NCI-H1417 (cell line): ENCODE measurements at regions not wholly inside any gene's neighbourhood (a gene's known extent, or its start where the extent isn't known, plus 50 kb on each side); places are given as distances from the start of the nearest gene placed in this dataset.

Experiments
- DNase-seq, 3 experiments: peaks; one replicate each; lab custom pipeline; 2025; lab: John Stamatoyannopoulos, UW

DNA sequence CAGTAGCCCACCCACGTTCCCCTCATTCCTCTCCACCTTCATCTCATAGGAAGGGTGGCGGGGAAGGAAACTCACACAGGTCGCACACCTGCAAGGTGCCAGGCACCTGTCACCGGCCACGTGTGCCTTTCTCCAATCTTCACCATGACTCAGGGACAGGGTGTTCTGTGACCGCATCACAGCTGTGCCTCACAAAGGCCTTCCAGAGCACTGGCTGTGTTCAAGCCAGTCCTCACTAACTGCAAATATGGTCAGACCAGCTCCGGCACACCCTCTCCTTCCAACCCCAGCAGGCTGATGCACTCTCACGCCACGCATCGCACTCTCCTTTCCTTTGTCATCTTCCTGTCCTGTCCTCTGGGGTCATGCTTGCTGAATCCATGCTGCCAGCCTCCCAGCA lies 415.9 kb downstream of the IRS2 start:
- DNase-seq = no peak

DNA sequence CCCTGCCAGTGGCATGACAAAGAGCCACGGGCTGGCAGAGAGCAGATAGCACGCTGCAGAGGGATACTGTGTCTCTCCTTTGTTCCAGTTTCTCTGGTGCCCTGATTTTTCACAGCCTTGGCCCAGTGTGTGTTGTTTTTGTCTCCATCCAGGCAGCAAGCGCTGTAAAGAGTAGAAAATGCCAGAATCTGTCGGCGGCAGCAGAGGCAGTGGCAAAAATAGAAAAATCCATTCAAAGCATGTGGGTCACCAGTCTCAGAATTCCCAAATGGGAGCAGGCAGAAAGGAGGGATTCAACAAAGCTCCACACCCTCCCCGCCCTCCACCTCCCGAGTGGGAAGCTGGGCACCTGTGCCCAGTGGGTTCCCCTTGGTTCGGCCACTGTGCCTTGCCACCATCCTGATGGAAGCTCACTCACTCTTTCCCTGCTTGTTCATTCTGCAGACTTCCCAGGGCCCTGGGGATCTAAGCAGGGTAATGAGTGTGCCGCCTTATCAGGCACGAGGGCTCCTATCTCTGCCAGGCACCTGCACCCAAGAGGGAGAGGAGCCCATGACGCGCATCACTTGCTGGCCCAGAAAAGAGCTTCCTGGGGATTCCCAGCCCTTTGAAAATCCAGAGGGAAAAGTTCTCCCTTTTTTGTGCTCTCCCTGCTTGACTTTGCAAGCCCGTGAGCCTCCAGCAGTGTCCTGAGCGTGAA lies 416.9 kb downstream of the IRS2 start:
- no peak for DNase-seq

DNA sequence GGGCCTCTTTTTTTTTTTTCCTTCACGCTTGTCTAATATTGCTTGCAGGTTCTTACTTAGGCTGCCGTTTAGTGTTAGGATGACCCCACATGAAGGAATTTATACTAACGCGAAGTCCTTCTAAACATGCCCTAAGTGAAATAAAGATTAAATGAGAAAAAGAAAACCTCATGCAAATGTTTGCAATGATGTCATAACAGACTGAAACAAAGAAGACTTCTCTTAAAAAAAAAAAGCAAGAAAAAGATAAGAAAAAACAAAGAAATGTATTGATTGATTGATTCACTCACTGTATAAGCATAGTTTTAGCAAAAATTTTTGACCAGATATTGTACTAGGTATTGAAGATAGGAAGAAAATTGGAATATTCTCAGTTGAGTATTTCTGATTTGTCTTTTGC lies 418.2 kb downstream of the IRS2 start:
- no peak for DNase-seq

DNA sequence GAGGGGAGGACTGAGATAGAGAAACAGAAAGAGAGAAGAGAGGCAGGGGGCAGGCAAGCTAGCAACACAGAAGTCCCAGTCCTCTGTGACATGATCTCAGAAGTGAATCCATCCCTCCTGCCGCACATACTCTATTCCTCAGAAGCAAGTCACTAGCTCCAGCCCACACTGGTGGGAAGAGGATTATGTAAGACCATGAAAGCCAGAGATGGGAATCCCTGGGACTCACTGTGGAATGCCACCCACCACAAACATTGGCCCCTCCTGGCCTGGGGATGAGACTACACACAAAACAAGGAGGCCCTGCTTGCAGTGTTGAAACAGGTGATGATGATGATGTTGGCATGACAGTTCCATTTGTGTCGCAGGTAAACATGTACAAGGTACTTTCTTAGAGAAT lies 419.9 kb downstream of the IRS2 start:
- no peak for DNase-seq

GRCh38 chr13:109363431-109363830 lies 423.0 kb downstream of the IRS2 start:
- no peak for DNase-seq

GRCh38 chr13:109362616-109363015 lies 423.8 kb downstream of the IRS2 start:
- no peak for DNase-seq

- no peak for DNase-seq
Observed at GRCh38 chr13:109361562-109362289, 424.7 kb downstream of the IRS2 start.

DNA sequence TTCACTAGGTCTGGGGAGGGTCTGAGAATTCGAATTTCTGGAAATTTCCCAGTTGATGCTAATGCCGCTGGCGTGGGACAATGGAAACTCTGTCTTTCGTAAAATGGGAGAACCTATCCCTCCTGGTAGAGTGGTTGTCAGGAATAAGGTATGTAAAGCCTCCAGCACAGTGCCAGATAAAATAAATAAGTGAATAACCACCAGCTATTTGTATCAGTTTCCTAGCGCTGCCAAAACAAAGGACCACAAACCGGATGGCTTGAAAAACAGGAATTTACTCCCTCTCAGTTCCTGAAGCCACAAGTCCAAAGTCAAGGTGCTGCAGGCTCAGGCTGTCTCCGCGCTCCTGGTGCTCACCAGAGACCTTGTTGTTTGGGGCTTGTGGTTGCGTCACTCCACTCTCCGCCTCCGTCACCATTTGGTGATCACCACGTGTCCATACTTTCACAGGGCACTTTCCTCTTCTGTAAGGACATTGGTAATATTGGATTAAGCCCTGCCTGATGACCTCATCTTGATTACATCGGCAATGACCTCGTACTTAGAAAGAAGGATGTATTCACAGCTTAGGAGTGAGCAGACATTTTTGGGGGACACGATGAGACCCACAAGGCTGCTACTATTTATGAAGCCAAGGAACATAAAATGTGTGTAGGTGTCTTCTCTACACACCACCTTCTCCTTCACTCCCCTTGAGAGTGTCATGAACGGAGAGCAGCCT lies 428.5 kb downstream of the IRS2 start:
- DNase-seq = no peak

DNA sequence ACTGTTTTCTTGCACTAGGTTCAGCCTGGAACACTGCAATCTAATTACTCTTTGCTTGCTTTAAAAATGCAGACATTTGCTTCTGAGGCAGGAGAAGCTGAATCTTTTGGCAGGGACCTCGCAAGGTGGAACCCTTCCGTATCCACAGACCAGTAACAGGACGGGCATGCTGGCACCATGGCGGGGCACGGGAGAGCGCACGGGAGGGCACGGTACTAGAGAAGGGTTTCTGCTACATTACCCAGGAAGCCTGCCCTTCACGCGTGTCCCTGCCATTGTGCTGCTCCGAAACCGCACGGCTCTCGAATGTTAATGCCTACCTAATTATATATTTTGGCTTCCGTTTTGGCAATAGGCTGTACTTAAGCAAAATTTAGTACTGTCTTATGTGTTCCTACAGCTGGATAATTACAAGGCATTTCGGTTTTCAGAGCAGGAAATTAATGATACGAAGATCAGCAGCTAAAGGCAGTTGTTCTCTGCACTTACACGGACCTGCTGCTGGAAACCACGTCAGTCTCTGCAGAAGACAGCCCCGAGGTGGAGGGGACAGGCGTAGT lies 430.4 kb downstream of the IRS2 start:
- peak in 2 of 3 experiments; percentile 61 to 82 for DNase-seq

GRCh38 chr13:109355166-109355565 lies 431.2 kb downstream of the IRS2 start:
- DNase-seq = no peak

- DNase-seq = no peak
Observed at GRCh38 chr13:109351236-109351635, 435.1 kb downstream of the IRS2 start.

GRCh38 chr13:109348519-109349258 lies 437.7 kb downstream of the IRS2 start:
- no peak for DNase-seq

GRCh38 chr13:109346060-109346459 lies 440.3 kb downstream of the IRS2 start:
- DNase-seq = no peak

- no peak for DNase-seq
Observed at GRCh38 chr13:109345433-109345941, 440.9 kb downstream of the IRS2 start.

GRCh38 chr13:109344552-109345157 lies 441.7 kb downstream of the IRS2 start:
- DNase-seq = no peak

DNA sequence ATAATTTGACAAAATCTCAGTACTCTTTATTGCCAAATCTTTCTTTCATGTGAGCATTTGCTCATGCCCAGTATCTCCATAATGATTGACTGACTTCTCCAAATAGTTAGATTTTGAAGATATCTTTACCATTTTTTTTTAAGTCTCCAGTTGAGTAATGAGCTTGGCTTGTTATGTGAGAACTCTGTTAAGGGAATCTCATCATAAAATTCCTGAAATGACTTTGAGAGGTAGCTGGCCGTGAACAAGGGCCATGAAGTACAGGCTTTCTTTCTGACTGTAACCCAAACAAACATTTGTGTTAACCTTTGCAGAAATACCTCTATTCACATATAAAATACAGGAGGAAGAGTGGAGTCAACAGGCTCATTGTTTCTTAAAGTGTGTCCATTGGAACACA lies 449.7 kb downstream of the IRS2 start:
- no peak for DNase-seq

- DNase-seq = no peak
Observed at GRCh38 chr13:109333893-109334651, 452.3 kb downstream of the IRS2 start.

- DNase-seq = peak in 1 of 3 experiments; percentile 43
Observed at GRCh38 chr13:109332506-109333499, 453.6 kb downstream of the IRS2 start.

DNA sequence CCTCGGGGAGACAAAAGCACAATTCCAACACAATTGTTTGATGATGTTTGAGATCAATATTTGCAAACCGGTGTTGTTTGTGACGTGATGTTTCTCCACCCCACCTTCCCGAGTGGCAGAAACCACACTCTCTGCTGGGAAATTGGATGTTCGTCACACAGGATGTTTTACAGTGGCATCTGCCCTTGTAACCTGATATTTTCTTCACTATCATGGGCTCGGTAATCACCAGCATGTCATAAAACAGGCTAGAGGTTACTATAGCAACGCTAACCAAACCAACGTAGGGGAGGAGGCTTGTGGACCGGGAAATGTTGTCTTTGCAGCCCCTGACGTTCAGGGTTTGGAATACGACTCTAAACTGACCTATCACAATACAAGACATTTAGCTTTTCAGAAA lies 454.5 kb downstream of the IRS2 start:
- peak; percentile 82 to 97 (median 95) for DNase-seq
